HEK293 (cell line): ENCODE measurements at regions not wholly inside any gene's neighbourhood (a gene's known extent, or its start where the extent isn't known, plus 50 kb on each side); places are given as distances from the start of the nearest gene placed in this dataset.

Experiments
- CTCF ChIA-PET: fragments of 350-600 bp; formaldehyde crosslinking; extraction: SDS; loops from one replicate; lab custom pipeline; 2021; ENCODE audit warnings: antibody characterized with exemption; lab: Yijun Ruan, JAX
- POLR2A ChIA-PET: fragments of 300-600 bp; formaldehyde crosslinking; extraction: SDS; loops from one replicate; lab custom pipeline; 2020; ENCODE audit warnings: antibody characterized with exemption, inconsistent platforms; lab: Yijun Ruan, JAX
- H3K27ac ChIP-seq: fragments of 200-500 bp; sonication (Bioruptor generic); 2 replicates; pipeline ENCODE4 v1.5.1; 2014; ENCODE audit warnings: low read depth, low read length, control low read depth, inconsistent platforms; ENCODE audit errors: extremely low read depth
- H3K36me3 ChIP-seq, 2 experiments: fragments of 200-500 bp in 1 of 2; sonication (Bioruptor generic) in 1 of 2; 1 replicate in 1 of 2; 2 replicates in 1 of 2; pipeline ENCODE4 v1.5.1; 2014 to 2017; ENCODE audit warnings: inconsistent platforms in 2 of 2, low read length in 2 of 2; ENCODE audit not compliant: control insufficient read depth in 2 of 2, insufficient read depth in 1 of 2
- H3K4me1 ChIP-seq: fragments of 200-500 bp; sonication (Bioruptor generic); 2 replicates; pipeline ENCODE4 v1.5.1; 2014; ENCODE audit warnings: mild to moderate bottlenecking, low read length, inconsistent platforms; ENCODE audit not compliant: control insufficient read depth, insufficient read depth
- H3K4me3 ChIP-seq: 2 replicates; pipeline ENCODE4 v1.5.1; 2011; ENCODE audit warnings: low read depth, mild to moderate bottlenecking, control low read depth, low read length, moderate library complexity
- H3K9me3 ChIP-seq: fragments of 200-500 bp; sonication (Bioruptor generic); 2 replicates; pipeline ENCODE4 v1.5.1; 2014; ENCODE audit warnings: low read depth, low read length, inconsistent platforms; ENCODE audit not compliant: control insufficient read depth, insufficient read depth
- CTCF ChIP-seq: fragments of 450-650 bp; formaldehyde crosslinking; IDR thresholded peaks from 2 replicates; pipeline ENCODE4 v1.5.1; 2016; ENCODE audit warnings: missing biosample characterization, missing genetic modification characterization
- HOXA7 ChIP-seq: sonication (generic); formaldehyde crosslinking; IDR thresholded peaks from 2 replicates; pipeline ENCODE4 v1.8.1; 2022; ENCODE audit warnings: missing genetic modification reagents, borderline replicate concordance
- HOXD13 ChIP-seq: sonication (generic); formaldehyde crosslinking; IDR thresholded peaks from 2 replicates; pipeline ENCODE4 v1.8.0; 2022; ENCODE audit warnings: missing genetic modification reagents, borderline replicate concordance
- PRDM2 ChIP-seq: fragments of 450-650 bp; formaldehyde crosslinking; IDR thresholded peaks from 2 replicates; pipeline ENCODE4 v1.5.1; 2016; ENCODE audit warnings: missing biosample characterization, missing genetic modification characterization, borderline replicate concordance
- ZNF155 ChIP-seq: fragments of 450-650 bp; formaldehyde crosslinking; IDR thresholded peaks from 2 replicates; pipeline ENCODE4 v1.5.1; 2016; ENCODE audit warnings: missing biosample characterization, missing genetic modification characterization
- ZNF654 ChIP-seq: fragments of 450-650 bp; formaldehyde crosslinking; IDR thresholded peaks from 2 replicates; pipeline ENCODE4 v1.5.1; 2016; ENCODE audit warnings: low read depth, missing biosample characterization, missing genetic modification characterization

GRCh38 chr3:112736805-112737566, 96.0 kb upstream of the CCDC80 start:
- Histone ChIP-seq H3K27ac (no peak overlapping the region), H3K4me1 (no peaks in the 10 kb centered on the region)
- TF ChIP-seq CTCF (tag by site-specific recombination), result no peak
- TF ChIP-seq, all 188 proteins: peak for 0
- POLR2A ChIA-PET, result no interaction called here
- CTCF ChIA-PET, result interaction anchor here (0.7 to 1.5 kb wide), 5 partner anchors 77 to 1695 kb away, joined by 3 to 5 read pairs (median 4); no protein-coding TSS in a partner anchor
- H3K9me3 ChIP-seq, result no peaks in the 10 kb centered on the region
- no peak overlapping the region for H3K4me3 ChIP-seq
- no peaks in the 10 kb centered on the region for H3K36me3 ChIP-seq

GRCh38 chr3:112736386-112736785, 95.4 kb upstream of the CCDC80 start:
- ChIA-PET POLR2A (no interaction called here), CTCF (interaction anchor here (0.7 to 3.6 kb wide), 6 partner anchors 21 to 249 kb away, joined by 3 to 24 read pairs (median 4); partner anchors contain the start of gene CCDC80)
- no peaks in the 10 kb centered on the region for H3K36me3 ChIP-seq
- no peaks in the 10 kb centered on the region for H3K9me3 ChIP-seq
- no peak overlapping the region for H3K27ac ChIP-seq
- no peaks in the 10 kb centered on the region for H3K4me1 ChIP-seq
- TF ChIP-seq PRDM2 (no peak), HOXA7 (CRISPR knock-in tag) (no peak)
- H3K4me3 ChIP-seq, result no peak overlapping the region

DNA sequence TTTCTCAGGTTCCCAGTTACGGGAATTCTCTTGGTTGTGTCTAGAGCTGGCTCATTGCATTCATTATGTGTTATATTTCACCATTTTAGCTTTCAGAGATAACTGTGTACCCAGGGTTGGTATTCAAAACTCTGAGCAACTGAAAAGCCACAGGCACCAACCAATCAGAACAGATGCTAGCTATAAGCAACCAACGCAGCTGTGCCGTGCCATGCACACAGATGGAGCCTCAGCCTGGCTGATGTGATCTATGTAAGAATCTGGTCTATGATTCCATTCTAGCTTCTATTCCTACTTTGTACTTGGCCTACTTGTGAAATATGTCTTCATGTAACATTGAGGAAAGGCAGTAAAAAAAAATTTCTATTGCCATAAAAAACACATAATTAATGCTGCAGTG, 95.0 kb upstream of the CCDC80 start:
- POLR2A ChIA-PET, result no interaction called here
- Histone ChIP-seq H3K4me3 (no peak overlapping the region), H3K4me1 (no peaks in the 10 kb centered on the region), H3K27ac (no peak overlapping the region), H3K36me3 (no peaks in the 10 kb centered on the region), H3K9me3 (no peaks in the 10 kb centered on the region)
- CTCF ChIA-PET, result interaction anchor here (0.6 to 3.6 kb wide), 10 partner anchors 7 to 249 kb away, joined by 3 to 24 read pairs (median 5); partner anchors contain the start of gene CCDC80
- no peak for TF ChIP-seq HOXD13 (CRISPR knock-in tag)

DNA sequence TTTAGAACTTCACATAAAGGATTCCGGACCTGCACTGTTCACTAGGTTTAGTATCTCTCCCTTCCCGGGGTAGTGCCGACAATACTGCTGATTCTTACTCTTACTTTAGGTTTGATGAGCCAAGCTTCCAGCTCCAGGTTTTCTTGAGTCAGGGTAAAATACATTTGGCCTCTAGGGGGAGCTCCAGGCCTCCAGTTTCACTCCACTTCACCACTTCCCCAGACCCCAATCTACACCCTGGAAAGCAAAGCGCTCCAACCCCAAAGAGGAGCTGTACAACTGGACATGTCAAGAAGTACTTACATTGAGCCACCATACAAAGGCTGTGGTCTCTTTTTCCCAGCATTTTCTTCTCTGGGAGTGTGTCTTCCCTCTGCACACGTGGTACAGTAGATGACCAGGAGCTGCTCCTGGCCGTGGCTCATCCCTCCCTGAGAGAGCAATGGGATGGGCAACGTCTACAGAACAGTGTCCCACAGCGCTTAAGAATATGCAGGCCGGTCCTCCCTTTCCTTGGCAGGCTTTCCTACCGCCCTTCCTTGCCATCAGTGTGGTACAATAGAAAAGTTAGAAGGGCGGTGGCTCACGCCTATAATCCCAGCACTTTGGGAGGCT, 93.9 kb upstream of the CCDC80 start:
- Histone ChIP-seq H3K36me3 (no peaks in the 10 kb centered on the region), H3K4me1 (no peaks in the 10 kb centered on the region), H3K27ac (no peak overlapping the region), H3K4me3 (no peak overlapping the region), H3K9me3 (no peaks in the 10 kb centered on the region)
- CTCF ChIA-PET, result interaction anchor here (0.6 to 3.6 kb wide), 39 partner anchors 8 to 890 kb away, joined by 3 to 24 read pairs (median 5); partner anchors contain the start of genes CCDC80 and GTPBP8
- POLR2A ChIA-PET, result interaction anchor here (0.7 to 0.9 kb wide), 2 partner anchors 93 to 256 kb away, joined by 3 read pairs; partner anchors contain the start of gene GTPBP8
- TF ChIP-seq CTCF (tag by site-specific recombination) (peak; percentile 31; the same call in 1 of the 2 replicates), ZNF155 (tag by site-specific recombination) (no peak), ZNF654 (tag by site-specific recombination) (peak; percentile 68)
